ENCODE measurements at regions not wholly inside any gene's neighbourhood (a gene's known extent, or its start where the extent isn't known, plus 50 kb on each side); places are given as distances from the start of the nearest gene placed in this dataset.
"Not testable (repeated sequence)": the region's sequence is repeated elsewhere in the genome, so short reads cannot be mapped to it uniquely, and the experiment has no call there.

- DNase-seq (ENCODE audit: low read depth in 2 of 2): no peak
These were observed 309.2 kb downstream of the SETD4 start for GRCh38 chr21:35751171-35751570.

DNA sequence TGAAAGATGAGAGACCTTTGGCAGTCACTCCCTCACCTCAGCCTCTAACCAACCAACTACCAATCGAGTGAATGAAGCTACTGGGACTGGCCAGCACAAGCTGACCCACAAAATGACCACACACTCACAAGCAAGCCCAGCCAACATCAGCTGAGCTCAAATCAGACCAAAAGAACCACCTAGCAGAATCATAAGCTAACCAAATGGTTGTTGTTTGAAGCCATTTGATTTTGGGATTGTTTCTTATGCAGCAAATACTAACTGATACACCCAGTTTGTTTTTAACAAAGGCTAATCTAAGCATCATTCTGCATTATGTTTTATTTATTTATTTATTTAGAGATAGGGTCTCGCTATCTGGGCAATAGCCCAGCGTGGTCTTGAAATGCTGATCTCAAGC, 310.4 kb downstream of the SETD4 start:
- no peak for DNase-seq (ENCODE audit: low read depth in 2 of 2)

DNA sequence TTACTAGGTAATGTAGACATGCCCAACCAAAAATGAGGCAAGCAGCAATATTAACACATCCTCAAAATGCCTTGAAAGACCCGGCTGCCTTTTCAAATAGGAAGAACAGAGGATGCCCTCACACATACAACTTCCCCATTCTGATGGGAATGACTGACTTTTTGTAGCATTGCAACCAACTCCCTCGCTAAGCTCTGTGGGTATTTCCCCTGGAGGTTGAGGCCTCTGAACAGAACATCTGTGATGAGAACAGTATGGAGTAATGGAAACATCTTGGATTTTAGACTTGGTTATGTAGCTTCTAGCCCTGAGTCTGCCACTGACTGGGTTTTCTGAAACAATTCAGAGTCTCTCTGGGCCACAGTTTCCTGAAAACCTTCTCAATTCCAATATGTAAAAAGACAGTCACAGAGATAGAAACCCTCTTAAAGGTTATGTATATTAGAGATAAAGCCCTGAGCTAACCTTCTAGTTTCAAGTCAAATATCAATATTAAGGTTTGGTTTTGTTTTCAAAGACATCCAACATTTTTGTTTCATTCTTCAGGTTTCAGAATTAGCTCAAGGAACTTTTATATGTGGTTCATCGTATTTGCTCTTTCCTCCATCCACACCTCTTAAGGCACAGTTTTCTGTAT, 311.5 kb downstream of the SETD4 start:
- DNase-seq (ENCODE audit: low read depth in 2 of 2): no peak

- no peak for DNase-seq (ENCODE audit: low read depth in 2 of 2)
These were observed 316.8 kb downstream of the SETD4 start for GRCh38 chr21:35743571-35743970.

DNA sequence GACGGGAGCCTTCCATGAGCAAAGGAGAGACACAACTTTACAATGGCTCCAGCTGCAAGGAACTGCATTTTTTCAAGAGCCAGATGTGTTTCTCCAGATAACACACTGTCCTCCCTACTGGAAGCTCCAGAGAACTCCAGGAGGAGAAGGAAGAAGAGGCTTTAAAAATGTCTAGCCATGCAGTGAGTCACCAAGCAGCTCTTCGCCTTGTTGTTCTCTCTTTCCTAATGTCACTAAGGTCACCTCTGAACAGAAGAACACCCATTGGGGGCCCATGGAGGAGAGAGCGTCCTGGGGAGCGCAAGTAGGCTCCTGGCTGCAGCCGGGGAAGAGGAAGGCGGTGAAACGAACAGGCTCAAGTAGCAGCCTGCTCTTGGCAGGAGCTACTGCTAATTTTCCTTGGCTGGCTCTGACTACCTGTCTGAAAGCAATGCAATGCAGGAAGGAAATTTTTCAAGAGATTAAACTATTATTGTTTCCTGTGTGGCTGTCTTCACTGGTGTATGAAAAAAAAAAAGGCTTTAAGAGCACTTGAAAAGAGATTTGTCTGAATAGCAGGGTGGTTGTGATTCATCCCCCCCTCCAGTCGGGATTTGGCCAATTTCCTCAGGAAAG, 321.9 kb downstream of the SETD4 start:
- DNase-seq (ENCODE audit: low read depth in 2 of 2): no peak

- DNase-seq (ENCODE audit: low read depth in 2 of 2): no peak
These were observed 322.4 kb downstream of the SETD4 start for GRCh38 chr21:35737899-35738346.

- DNase-seq (ENCODE audit: low read depth in 2 of 2): no peak
These were observed 322.9 kb downstream of the SETD4 start for GRCh38 chr21:35737449-35737848.

DNA sequence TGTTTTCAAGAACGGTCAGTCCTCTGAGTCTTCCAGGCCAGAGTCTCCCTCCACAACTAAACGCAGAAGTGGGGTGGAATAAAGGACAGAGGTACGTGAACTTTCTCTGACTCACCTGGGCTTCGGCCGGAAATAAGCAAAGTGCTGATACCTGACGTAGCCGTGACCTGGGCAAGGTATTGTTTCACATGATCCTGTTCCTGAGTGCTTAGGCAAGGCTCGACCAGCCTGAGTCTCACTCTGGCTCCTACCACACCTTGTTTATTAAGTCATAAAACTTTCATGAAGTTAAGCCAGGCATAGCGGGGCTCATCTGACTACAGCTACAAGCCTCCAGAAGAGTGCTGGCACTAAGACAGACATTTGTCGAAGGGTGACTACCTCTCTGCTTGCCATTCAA, 327.5 kb downstream of the SETD4 start:
- no peak for DNase-seq (ENCODE audit: low read depth in 2 of 2)

- no peak for DNase-seq (ENCODE audit: low read depth in 2 of 2)
These were observed 330.0 kb downstream of the SETD4 start for GRCh38 chr21:35730325-35730724.

GRCh38 chr21:35727830-35728229, 332.5 kb downstream of the SETD4 start:
- no peak for DNase-seq (ENCODE audit: low read depth in 2 of 2)

DNA sequence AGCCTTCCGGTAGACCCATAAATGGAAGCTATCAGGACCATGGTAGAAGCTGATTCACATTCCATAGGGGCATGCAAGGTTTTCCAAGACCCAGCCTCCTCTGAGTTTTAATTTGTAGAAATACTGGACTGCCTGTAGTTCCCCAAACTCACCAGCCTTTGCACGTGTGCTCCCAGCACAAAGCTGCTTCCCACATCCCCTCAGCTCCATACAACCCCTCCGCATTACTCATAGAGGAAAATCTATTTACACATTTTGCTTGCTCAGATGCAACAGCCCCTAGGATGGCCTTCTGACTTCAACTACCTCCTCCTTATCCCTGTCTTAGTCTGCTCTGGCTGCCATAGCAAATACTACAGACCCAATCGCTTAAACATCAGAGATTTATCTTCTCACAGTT, 336.2 kb downstream of the SETD4 start:
- DNase-seq (ENCODE audit: low read depth in 2 of 2): no peak

DNA sequence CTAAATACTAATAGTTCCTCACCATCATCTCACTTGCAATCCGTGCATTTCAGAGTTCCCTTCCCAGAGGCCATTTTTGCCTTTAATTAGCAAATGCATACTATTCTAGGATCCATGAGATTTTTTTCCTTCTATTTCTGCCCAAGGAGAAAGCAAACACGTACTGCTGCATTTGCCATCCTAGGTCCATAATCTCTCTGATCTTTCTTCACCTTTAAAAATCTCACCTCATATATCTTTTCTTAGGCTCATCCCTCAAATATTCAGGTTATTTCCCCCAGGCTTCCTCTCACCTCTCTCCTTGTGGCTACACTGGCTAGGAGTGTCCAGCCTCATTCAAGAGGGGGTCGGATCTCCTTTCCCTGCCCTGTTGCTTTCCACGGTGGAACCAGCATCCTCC, 338.6 kb downstream of the SETD4 start:
- no peak for DNase-seq (ENCODE audit: low read depth in 2 of 2)

DNA sequence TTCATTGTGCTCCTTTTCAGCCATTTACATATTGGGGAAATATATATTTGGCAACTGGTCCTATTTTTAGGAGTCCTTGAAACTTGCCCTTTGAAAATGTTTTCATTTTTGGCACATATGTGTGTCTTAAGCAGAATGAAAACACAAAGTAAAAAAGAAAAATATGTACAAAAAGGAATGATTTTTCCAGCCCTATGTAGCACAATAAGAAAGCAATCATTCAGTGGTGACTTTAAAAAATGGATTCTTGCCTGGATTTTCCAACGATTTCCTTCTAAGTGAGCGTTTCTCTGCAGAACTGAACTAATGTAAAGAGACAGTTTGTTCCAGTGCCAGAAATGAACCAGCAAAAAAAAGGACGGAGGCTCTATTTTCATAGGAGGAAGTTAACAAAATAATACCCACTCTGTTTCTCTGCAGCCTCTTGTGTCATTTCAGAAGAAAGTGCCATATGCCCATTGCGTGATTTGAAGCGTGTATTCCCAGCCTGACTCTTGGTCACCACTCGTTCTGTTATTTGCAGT, 340.1 kb downstream of the SETD4 start:
- DNase-seq (ENCODE audit: low read depth in 2 of 2): no peak

- DNase-seq (ENCODE audit: low read depth in 2 of 2): no peak
These were observed 341.2 kb downstream of the SETD4 start for GRCh38 chr21:35719080-35719479.

DNA sequence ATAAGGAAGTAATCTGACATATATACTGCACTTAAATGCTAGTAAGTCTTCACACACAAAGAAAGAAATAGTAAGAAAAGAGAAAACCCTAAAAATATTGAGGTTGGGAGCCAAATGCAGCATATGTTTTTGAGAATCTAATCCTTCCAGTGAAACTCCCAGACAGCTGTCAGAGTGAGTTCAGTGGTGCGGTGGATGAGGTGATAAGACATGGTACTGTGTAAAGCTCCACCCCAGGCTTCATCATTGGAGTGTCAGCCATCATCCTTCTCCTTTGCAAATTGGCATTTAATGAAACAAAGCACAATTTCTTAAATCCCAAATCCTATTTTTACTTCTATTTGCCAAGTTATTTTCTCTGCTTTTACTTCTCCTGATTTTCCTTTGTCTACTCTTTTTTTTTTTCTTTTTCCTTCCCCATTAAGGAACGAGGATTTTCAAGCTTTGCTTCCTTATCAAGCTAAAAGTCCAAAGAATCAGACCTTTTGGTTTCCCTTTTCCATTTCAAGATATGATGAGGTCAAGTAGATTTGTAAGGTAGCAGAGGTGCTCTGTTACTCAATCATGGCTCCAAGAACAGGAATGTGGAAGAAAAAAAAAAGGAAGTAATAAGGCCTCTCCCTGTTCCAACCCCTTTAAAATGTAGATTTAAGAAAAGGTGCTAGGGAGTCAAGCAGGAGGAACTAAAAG, 343.3 kb downstream of the SETD4 start:
- no peak for DNase-seq (ENCODE audit: low read depth in 2 of 2)

- DNase-seq (ENCODE audit: low read depth in 2 of 2): no peak
These were observed 346.4 kb downstream of the SETD4 start for GRCh38 chr21:35713914-35714313.

GRCh38 chr21:35711661-35712060, 348.7 kb downstream of the SETD4 start:
- DNase-seq (ENCODE audit: low read depth in 2 of 2): no peak

DNA sequence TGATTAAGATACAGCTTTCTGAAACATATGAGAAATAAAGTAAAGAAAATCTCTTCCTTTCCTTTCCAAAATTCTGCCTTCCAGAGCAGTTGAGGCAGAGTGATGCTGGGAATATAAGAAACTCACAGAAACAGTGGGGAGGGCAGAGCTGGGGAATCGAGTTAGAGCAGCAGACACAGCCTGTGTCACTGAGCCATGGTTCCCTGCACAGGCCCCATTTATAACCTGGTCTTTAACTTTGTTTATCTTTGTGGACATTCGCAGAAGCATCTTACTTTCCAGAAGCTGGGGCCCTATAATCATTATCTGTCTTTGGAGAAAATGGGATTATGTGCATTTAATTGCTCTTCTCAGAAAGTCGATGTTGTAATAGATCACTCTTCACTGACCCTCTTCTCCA, 349.1 kb downstream of the SETD4 start:
- DNase-seq (ENCODE audit: low read depth in 2 of 2): no peak

- DNase-seq (ENCODE audit: low read depth in 2 of 2): not testable (repeated sequence)
These were observed 350.3 kb downstream of the SETD4 start for GRCh38 chr21:35709990-35710389.

GRCh38 chr21:35705888-35706287, 354.4 kb downstream of the SETD4 start:
- DNase-seq (ENCODE audit: low read depth in 2 of 2): no peak

GRCh38 chr21:35705237-35705887, 355.0 kb downstream of the SETD4 start:
- DNase-seq (ENCODE audit: low read depth in 2 of 2): no peak

GRCh38 chr21:35703704-35704103, 356.6 kb downstream of the SETD4 start:
- DNase-seq (ENCODE audit: low read depth in 2 of 2): no peak
